Endometrial microvascular endothelial cells (primary cell): ENCODE measurements at regions not wholly inside any gene's neighbourhood (a gene's known extent, or its start where the extent isn't known, plus 50 kb on each side); places are given as distances from the start of the nearest gene placed in this dataset.
"Not testable (repeated sequence)": the region's sequence is repeated elsewhere in the genome, so short reads cannot be mapped to it uniquely, and the experiment has no call there.

ENCODE experiments used
- in situ Hi-C: cut with HindIII; loops from 2 replicates; pipeline ENCODE4 v1.10.0; 2017; ENCODE audit warnings: low sequenced_read_pairs, low pct_unique_long_range_greater_than_20kb; ENCODE audit errors: inconsistent ontology term

- in situ Hi-C loops = no loop called here
Observed at GRCh38 chr7:81333004-81333403, 414.2 kb upstream of the SEMA3C start.

DNA sequence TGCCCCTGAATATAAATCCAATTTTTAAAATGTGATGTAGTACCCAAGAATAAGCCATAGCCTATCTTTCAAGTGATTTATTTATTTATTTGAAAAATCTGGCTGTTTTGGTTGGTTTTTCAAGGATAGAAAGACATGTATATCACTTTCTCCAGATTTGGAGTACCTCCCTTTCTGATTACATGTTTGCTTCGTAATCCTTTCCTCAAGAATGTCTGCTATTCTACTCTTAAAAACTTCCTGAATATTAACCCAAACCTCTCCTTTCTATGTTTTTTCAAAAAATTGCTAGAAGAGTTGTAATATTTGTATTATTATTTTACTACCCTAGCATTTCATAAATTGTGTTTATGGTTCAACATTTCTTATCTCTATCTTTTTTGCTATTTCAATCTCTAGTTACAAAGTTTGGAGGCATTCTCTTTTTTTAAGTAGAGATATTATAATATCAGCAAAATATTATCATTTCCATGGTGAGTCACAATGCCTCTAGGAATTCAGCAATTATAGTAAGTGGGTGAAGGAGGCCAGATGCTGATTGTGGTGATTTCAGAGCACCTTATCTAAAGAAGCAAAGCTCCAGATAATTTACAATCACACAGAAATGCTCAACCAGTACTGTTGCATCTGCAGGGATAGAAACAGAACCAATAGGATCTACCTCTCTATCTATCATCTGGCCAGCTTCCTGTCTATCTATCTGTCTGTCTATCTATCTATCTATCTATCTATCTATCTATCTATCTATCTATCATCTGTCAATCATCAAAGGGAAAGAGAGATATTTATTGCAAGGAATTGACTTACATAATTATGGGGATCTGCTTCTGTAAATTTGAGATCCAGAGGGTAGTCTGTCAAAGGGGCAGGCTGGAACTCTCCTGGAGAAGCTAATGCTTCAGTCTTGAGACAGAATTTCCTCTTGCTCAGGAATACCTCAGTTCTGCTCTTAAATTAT is 412.5 kb upstream of the SEMA3C start:
- in situ Hi-C loops = no loop called here

- in situ Hi-C loops = no loop called here
Observed at GRCh38 chr7:81330108-81330507, 411.3 kb upstream of the SEMA3C start.

GRCh38 chr7:81327468-81328266 is 408.8 kb upstream of the SEMA3C start:
- in situ Hi-C loops = no loop called here

DNA sequence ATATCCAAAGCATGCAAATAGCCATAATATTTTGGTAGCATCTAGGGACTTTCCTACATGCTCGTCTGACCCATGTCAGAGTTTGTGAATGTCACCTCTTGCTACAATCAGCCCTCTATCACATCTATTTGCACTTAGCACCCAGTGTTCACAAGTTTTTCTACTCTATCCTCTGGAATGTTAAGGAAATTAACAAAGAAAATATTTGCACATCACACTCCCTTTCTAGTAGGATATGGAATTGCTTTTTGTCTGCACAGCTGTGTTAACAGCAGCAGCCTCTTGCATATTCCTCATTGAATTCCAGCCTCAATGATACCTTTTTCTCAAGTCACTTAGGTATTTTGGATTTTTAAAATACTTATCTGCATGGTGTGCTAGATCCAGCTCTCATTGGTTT is 403.1 kb upstream of the SEMA3C start:
- in situ Hi-C loops = no loop called here

GRCh38 chr7:81317741-81318140 is 398.9 kb upstream of the SEMA3C start:
- in situ Hi-C loops = no loop called here

DNA sequence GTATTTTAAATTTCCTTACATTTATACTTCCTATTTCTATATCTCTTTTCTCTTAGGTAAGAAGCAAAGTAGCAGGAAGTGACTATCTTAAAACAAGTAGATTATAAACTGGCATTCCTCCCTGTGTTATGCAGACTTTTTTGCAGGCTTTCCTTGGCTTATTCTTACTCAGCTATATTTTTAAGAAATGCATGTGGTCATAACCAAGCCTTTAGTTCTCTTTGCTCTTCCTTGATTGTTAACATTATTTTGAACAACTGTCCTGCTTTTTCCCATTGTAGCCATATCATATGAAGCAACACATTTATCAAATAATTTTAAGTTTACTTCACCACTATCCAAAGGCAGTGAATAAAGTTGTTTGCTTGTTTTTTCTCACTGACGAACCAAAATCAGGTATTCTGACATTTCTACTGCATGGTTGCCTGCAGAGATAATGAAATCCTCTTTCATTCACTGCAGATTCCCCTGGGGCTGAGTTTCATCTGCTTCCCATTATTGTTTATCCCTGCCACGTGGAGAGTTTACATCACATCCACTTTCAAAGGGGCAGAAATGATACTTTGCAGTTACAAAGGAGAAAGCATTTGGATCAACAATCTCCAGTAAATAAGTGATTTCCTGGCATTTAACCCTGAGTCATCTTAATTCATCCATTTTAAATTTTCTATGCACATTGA is 389.9 kb upstream of the SEMA3C start:
- in situ Hi-C loops = no loop called here

DNA sequence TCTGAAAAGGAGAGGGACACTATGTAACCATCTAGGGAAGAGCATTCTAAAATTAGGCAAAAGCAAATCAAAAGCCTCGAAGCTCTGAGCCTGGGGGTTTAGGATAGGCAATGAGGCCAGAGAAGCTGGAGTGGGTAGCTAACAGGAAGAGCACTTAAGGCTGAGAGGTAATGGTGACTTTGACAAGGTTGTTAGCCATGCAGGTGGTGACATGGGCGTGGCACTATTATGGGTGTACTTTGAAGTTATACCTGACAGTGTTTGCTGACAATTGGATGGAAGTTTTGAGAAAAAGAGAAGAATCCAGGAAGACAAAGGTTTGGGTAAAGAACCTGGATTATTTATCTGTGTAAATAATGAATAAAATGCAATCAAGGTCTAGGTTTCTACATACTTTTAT is 383.0 kb upstream of the SEMA3C start:
- in situ Hi-C loops = no loop called here

- in situ Hi-C loops = no loop called here
Observed at GRCh38 chr7:81300753-81301152, 381.9 kb upstream of the SEMA3C start.

DNA sequence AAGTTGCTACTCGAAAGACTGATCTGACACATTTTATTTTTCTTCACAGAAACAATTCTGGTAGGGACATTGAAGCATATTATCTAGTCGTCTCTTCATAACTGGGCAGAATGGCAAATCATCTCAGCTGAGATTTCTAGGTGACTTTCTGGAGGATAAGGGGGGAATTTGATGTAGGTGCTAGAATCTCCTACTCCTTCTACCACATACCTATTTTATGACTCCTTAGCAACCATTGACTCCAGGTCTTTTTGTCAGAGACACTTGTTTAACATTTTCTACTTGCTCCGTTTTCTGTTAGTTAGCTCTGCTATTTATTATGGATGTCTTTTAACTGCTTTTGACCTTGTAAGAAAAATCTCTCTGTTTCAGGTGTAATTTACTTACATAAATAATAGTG is 380.9 kb upstream of the SEMA3C start:
- in situ Hi-C loops = no loop called here

GRCh38 chr7:81298951-81299666 is 380.3 kb upstream of the SEMA3C start:
- in situ Hi-C loops = no loop called here

- in situ Hi-C loops = no loop called here
Observed at GRCh38 chr7:81297317-81297716, 378.5 kb upstream of the SEMA3C start.

- in situ Hi-C loops = no loop called here
Observed at GRCh38 chr7:81296726-81297125, 377.9 kb upstream of the SEMA3C start.

DNA sequence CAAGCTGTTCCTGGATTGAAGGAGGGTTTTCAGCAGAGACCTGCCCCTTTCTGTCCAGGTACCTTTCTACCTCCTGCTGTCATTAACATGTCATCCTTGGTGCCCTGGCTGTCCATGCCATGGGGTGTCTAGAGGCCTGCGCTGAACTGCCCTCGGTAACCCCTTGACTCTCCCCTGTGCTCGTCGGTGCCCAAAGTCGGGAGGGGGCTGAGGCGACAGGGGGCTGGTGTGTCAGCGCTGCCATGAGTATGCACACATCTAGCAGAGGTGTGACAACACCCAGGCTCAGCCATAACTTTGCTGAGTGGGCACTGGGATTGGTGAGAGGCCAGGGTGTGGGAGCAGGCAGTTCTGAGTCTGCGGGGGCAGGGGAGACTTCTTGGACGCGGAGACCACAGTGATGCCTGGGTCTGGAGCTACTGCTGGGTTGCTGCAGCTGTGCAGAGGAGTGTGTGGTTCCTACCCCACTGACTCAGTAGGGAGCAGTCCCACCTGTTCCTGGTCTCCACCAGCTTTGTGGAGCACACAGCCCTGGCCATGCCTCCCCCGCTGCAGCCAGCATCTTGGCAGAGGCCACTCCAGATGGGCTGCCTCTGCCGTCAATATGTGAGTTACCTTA is 376.2 kb upstream of the SEMA3C start:
- in situ Hi-C loops = no loop called here

DNA sequence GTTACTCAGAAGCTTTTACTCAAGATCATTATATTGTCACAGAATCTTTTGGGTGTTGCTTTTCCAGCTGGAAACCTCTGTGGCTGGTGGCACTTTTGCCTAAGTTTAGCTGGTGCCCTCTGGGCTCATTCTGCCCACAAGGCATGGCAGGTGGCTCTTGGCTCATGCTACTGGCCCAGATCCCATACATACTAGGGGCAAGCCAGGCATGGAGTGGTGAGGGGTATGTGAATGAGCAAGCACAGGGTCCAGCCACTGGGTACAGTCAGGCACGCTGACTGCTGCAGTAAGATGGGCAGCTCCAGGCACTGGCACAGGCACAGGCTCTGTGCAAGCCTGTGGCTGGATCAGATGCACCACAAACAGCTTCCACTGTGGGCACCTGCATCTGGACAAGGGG is 375.0 kb upstream of the SEMA3C start:
- in situ Hi-C loops = no loop called here

DNA sequence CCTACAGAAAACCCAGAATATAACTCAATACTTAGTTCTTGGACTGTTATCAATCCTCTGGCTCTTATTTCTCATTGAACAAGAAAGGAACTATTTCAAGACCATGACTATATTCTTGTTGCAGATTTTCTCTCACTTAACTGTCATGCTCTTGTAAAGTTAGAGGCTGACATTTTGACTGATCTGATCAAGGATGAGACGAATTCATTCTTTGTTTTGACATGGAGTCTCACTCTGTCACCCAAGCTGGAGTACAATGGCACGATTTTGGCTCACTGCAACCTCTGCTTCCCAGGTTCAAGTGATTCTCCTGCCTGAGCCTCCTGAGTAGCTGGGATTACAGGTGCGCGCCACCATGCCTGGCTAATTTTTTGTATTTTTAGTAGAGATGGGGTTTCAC is 367.9 kb upstream of the SEMA3C start:
- in situ Hi-C loops = not testable (repeated sequence)

DNA sequence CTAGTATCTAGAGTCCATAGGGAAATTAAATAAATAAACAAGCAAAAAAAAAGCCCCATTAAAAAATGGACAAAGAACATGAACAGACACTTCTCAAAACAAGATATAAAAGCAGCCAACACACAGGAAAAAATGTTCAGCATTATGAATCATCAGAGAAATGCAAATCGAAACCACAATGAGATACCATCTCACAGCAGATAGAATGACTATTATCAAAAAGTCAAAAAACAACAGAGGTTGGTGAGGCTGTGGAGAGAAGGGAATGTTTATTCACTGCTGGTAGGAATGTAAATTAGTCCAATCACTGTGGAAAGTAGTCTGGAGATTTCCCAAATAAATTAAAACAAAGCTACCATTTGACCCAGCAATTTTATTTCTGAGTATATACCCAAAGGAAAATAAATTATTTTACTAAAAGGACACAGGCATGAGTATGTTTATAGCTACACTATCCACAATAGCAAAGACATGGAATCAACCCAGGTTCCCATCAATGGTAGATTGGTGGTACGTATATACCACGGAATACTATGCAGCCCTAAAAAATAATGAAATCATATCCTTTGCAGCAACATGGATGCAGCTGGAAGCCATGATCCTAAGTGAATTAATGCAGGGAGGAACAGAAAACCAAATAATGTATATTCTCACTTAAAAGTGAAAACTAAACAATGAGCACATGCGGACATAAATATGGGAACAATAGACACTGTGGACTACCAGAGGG is 366.5 kb upstream of the SEMA3C start:
- in situ Hi-C loops = no loop called here

GRCh38 chr7:81284576-81284975 is 365.7 kb upstream of the SEMA3C start:
- in situ Hi-C loops = no loop called here
